ENCODE measurements at regions not wholly inside any gene's neighbourhood (a gene's known extent, or its start where the extent isn't known, plus 50 kb on each side); places are given as distances from the start of the nearest gene placed in this dataset.

DNA sequence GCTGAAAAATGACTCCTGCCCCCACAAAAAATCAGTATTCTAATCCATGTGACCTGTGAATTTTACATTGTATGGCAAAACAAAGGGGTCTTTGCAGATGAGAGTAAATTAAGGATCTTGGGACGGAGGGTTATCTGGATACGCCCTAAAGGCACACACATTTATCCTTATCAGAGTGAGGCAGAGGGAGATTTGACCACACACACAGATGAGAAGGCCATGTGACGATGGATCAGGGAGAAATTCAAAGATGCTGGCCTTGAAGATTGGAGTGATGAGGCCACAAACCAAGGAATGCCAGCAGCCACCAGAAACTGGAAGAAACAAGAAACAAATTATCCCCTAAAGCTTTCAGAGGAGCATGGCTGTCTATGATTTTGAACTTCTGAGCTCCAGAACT is 288.5 kb downstream of the XXYLT1 start:
- no peak for DNase-seq

DNA sequence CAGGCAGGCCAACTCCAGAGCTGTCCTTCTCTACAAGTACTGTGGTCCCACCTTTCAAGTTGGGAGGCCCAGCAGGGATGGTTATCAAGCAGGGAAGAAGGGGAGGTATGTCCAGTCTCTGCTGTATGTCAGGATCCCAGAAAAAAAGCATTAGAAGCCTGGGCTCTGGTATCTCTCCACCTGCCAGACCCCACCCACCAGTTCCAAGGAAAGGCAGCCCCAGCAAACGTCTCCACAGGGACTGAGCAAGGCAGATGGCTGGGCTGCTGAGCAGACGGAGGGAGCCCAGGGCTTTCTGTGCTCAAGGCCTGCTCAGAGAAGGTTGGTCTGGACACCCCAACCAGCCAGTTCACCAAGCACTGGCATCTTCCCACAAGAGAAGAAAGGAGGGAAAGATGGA is 287.8 kb downstream of the XXYLT1 start:
- DNase-seq: peak; percentile 7

DNA sequence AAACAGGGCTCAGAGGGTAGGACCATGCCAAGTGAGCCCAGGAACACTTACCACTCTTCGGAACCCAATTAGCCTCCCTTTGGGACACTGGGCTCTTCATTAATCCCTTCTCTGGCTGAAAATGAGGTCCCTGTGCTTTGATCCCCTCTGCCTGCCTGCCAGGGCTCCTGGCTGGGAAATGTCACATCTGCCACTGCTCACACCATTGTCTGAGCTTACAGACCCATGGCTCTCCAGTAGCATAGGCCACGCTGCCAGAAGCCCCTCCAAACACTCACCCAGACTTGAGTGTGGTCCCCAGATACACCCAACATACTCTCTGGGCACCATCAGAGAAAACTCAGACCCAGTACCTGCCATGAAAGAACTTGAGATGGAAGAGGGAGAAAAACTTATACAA is 287.3 kb downstream of the XXYLT1 start:
- DNase-seq: peak; percentile 30

DNA sequence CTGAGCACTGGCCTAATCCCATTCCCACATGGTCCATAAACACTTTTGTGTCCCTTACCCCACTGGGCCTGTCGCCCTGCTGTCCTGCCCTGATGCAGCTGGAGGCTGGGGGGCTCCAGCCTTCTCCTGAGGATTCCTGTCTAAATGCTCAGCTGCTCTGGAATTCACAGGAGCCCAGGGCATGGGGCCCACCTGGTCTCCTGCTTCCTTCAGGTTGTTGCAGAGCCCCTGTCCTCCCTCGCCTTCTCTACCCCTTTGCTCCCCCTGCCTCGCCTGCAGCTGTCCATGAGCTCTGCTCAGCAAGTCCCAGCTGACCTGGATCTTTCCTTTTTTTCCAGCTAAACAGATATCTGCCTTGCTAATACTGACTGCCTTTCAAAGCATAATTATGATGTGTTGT is 286.9 kb downstream of the XXYLT1 start:
- peak; percentile 32 for DNase-seq

DNA sequence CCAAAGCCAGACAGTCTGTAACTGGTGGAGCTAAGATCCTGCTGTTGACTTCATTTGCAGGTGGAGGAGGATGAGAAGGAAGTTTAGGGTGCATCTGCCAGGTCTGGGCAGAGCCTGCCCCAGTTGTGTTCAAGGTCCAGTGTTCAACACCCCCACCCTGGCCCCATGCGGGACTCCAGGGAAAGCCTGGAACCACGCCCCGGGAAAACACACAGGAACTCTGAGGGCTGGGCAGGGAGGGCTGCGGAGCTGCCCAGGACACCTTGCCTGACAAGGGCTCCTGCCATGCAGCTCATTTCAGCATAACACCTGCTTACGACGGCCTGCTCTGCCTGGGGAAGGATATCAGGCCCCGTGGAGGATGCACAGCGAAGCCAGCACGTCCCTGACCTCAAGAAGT is 286.3 kb downstream of the XXYLT1 start:
- DNase-seq: no peak

DNA sequence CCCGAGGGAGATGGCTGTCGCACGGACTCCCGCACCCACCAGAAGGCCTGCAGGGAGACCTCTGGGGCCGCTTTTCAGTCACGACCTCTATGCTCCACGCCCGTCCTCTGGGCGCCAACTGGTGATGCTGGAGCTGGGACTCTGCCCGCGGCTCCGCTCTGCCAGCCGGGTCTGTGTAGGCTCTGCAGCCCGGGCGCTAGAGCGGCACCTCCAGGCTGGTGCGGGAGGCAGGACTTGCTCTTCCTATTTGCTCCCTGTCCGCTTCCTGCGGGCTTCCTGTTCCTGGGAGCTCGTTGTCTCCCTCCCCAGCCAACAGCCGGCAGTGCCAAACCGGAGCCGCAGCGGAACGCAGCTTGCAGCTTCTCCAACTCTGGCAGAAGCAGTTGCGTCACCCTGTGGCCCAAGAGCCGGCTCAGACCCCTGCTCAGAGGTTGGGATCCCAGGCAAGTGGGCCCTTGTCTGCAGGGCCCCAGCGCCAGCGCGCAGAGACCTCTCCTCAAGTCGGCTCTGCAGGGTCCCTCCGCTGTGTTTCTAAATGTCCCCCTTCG is 285.9 kb downstream of the XXYLT1 start:
- peak; percentile 71 for DNase-seq

DNA sequence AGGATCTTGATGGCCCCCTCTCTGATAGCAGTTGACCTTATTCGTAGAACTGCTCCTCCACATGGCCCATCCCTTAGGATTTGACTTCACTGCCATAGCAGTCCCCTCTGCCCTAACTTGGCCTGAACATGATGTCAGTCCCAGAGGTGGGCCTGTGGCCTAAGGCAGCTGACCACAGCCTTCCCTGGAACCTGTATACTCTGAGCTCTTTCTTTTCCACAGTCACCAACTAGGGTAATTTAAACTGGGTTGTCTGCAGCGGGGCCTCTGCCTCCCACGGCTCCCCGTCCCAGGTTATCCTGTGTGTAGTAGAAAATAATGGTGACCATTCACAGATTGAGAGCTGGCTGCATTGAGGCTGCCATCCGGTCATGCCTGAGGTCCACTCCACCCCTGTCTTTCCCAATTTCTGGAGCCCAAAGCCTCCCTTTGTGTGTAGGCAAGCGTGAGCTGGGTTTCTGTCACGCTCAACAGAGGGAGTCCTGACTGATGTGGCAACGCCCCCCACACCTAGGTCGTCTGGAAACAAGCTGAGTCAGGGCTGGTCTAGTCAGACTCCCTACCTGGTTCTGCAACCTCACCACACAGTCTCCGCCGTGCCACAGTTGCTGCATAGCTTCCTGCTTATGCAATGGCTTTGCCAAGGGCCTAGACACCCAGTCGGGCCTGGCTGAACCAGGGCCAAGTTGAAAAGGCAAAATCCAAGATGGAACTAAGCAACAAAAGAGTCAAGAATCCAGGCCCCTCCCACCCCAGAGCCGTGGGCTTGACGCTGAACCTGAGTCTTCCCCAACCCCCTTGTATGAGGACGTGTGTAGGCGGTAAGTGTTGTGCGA is 284.5 kb downstream of the XXYLT1 start:
- peak; percentile 36 for DNase-seq

DNA sequence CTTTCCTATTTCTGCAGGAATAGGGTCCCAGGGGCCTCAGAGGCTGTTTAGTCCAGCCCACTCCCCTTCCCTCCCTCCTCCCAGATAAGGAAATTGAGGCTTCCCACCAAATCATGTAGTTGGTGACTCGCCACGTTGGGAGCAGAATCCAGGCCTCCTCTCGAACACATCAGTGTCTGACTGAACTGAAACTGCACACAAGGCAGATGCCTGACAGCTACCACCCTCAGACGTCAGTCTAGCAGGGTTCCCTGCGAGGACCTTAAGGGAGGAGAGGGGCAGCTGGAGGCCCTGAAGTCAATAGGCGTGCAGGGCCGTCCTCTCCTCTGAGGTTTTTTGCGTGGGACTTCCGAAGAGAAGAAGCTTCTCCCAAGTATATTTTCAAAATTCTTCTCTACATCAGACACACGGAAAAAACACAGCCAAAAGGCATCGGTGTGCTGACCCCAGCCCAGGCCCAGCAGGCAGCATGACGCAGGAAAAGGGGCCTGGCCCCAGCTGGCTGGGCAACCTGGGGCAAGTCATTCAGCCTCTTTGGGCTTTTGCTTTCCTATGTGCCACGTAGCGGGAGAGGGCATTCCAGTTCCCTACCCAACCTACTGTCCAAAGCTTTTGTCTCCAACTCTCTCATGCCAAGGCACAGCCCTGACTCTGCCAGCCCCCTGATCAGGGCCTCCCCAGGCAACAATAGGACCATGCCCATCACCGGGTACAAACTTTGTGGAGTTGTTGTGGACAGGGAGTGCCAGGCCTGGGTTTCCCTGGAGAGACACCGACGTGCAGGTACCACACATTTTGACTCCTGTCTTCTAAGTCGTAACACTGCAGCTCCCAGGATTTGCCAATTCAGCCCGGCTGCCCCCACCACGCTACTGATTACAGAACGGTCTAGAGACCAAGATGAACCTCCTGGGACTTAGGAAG is 283.1 kb downstream of the XXYLT1 start:
- peak; percentile 29 for DNase-seq

DNA sequence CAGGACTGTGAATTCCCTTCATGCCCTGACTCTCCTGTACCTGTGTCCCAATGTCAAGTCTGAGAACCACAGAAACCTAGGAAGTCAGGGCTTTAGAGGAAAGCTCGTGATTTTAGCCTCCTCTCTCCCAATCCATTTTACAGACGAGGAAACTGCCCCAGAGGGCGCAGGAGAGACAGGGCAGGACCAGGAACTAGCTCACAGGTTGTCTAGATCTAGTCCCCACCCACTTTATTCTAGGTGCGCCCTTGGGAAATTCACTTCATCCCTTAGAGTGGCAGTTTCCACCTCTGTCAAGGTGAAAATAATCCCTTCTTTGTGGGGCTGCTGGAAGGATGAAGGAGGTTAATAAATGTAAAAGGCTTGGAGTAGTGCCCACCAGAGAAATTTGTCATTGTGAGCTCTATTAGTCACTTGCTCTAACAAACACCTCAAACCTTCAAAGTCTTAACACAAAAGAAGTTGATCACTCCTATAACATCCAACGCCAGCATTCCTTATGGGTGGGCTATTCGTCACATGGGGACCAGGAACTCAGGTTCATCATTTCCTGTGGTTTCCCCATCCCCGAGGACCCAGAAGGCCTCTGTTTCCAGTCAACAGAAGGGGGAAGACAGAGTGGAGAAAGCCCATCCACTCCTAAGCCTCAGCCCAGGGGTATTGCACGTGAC is 282.3 kb downstream of the XXYLT1 start:
- peak; percentile 20 for DNase-seq

DNA sequence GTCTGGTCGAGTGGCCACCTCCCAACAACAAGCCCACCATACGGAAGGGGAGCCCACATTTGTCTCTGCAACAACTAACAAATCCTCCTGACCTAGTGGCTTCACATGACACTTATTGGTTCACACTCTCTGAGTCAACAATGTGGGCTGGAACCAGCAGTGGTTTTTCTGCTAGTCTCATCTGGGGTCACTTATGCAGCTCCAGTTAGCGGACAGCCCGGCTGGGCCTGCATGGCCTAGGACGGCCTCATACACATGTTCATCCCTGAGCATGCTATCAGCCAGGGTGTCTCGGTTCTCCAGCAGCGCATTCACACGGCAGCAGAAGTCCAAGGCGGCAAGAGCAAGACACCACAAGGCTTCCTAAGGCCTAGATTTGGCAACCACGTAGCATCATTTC is 281.7 kb downstream of the XXYLT1 start:
- peak; percentile 27 for DNase-seq

DNA sequence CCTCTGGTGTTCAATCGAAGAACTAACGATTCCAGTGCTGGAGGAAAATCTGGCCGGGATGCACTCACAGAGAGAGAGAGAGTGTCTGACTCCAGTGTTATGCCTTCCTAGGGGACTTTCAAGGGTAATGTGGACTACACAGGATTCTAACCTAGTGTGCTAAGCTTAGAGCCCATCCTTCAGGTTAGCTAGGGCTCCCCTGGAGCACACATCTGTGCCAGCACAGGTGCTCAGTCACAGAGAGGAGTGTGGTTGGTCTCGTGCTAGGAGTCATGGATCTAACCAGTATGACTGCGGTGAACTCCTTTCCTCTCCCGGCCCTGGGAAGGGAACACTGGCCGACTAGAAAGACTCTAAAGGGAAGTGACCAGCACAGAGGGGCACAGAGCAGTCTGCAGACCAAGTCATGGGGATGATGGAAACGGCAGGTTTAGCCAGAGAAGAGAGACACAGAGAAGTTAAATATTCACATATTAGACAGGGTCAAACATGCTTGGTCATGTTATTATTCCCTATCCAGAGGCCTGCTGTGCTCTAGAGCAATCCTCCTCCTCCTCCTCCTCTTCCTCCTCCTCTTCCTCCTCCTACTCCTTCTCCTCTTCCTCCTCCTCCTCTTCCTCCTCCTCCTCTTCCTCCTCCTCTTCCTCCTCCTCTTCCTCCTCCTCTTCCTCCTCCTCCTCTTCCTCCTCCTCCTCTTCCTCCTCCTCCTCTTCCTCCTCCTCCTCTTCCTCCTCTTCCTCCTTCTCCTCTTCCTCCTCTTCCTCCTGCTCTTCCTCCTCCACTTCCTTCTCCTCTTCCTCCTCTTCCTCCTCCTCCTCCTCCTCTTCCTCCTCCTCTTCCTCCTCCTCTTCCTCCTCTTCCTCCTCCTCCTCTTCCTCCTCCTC is 280.3 kb downstream of the XXYLT1 start:
- peak; percentile 25 for DNase-seq

DNA sequence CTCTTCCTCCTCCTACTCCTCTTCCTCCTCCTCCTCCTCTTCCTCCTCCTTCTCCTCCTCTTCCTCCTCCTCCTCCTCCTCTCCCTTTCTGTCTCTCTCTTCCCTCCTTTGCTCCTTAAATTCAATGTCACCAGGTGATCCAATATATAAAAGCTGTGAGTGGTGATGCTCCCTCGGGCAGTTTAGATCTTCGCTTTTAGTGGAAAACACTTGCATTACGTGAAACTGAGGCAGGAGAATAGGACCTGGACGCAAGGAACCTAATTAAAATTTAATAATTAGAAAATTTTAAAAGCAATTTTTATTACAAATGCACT is 279.7 kb downstream of the XXYLT1 start:
- DNase-seq: no peak

DNA sequence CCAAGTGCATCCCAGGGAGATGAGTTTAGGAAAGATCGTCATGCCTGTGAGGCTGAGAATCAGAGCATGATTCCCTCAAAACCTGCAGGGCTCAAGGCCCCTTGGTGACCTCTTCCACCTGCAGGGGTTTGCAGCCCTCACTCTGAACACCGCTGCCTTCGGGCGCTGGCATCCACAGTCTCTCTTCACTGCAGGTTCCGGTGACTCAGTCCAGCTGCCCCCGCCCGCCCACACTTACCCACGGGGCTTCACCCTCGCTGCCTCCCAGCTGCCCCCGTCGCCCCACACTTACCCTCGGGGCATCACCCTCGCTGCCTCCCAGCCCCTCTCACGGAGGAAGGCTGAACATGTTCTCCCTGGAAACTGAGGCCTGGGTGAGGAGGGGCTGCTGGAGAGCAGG is 277.1 kb downstream of the XXYLT1 start:
- DNase-seq: peak; percentile 6

DNA sequence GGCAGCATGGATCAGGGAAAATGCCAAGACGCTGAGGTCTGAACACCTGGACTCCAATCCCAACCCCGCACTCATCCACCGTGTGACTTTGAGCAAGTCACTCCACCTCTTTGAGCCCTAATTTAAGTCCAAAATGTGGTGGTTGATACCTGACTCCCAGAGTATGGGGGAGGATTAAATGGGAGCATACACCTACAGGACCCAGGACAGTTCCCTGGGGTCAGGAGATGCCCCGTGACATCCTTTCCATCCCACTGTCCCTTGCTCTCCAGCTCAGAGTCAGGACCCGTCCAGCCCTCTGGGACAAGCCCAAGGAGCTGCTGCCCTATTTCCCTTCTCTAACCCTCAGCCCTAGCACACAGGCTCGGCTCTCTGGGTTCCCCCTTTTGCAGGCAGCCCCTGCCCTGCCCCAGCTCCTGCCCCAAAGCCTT is 276.4 kb downstream of the XXYLT1 start:
- DNase-seq: peak; percentile 29

DNA sequence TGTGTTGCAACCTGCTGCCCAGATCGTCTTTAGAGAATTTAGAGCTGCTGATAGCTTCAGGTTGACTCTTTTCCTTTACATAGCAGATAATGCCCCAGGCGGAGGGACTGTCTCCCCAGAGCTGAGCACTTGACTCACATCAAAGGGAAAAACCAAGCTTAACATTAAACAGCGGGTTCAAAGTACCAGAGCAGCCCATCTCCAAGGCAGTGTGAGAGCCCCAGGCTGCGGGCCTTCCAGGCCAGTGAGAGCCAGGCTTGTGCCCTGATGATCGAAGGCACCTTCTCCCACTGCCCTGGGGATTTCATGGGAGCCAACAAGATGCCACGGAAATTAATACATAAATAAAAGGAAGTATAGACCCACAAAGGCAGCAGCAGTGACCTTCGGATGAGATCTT is 275.6 kb downstream of the XXYLT1 start:
- no peak for DNase-seq

DNA sequence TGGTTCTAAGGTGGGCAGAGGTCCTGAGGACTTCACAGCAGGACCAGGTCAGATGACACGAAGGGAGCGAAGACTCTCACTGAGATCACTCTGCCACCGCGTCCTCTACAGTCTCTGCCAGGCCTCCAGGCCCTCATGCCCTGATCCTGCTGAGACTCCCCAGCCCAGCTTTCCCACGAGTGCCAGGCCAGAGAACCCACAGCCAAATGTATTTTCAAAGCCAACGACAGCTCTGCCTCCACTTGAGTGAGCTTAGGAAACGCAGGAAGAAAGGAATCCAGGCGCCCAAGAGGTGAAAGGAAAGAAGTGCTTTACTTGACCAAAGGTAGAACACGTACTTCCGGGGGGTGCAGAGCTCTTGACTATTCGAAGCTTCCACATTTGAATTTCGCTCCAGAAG is 275.0 kb downstream of the XXYLT1 start:
- DNase-seq: peak; percentile 23

DNA sequence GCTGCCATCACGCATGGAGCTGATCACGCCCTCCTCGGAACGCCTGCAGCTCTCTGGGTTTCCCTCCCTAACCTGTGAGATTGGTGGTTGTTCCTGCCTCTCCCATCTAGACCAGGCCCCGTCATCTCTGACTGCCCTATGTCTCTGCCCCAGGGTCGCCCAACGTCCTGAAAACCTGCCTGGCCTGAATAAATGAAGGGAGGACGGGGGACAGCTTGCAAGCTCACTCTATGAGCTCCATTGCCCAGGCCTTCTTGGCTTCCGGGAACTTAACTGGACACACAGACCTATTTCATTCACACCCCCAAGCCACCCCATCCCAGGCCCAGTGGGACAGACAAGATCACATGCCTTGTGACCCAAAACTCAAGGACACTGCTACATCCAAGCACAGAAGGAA is 274.2 kb downstream of the XXYLT1 start:
- DNase-seq: no peak

DNA sequence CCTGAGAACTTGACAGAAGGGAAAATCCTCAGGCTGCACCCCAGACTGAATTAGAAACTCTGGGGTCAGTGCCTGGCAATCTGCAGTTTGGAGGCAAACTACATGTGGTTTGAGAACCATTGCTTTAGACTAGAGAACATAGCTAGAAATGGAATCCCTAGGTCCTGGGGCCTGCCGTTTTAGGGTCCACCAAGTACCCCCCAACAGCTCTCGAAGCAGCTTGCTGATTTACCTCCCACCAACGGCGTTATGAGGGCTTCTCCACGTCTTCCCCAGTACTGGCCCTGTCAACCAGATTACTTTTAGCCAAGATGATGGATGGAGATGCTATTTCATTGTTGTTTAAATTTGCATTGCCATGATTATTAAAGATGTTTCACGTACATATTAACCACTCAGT is 272.5 kb downstream of the XXYLT1 start:
- peak; percentile 17 for DNase-seq

DNA sequence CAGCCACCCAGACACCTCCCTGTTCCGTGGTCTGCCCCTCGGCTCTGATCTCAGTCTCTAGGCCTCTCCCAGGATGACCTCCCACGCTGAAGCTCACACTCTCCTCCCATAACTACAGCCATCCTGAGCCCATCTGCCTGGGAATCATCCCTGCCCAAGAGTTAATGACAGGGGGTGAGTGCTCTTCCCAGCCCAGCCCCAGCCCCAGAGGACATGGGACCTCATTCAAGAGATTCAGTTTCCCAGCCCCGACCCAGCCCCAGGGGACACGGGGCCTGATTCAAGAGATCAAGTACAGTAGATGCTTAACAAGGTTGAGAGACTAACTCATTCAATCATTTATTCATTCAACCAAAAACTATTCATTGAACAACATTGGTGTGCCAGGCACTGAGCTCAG is 272.0 kb downstream of the XXYLT1 start:
- DNase-seq: peak; percentile 16

DNA sequence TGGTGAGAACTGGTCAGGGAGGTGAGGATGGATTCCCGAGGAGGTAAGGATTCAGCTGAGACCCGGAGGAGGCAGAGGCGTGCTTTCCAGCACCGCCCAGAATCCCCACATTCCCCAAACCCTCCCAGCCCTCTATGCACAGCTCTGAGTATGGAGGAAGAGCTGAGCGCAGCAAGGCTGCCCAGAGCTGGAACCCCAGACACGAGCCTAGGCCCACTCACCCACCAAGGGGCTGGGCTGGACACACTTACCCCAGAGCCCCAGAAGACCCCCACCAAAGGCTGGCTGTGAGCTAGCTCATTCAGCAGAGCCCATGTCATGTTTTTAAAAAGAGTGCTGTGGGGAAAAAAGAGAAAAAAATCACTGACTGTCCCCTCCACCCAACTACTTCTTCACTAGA is 271.5 kb downstream of the XXYLT1 start:
- no peak for DNase-seq

DNA sequence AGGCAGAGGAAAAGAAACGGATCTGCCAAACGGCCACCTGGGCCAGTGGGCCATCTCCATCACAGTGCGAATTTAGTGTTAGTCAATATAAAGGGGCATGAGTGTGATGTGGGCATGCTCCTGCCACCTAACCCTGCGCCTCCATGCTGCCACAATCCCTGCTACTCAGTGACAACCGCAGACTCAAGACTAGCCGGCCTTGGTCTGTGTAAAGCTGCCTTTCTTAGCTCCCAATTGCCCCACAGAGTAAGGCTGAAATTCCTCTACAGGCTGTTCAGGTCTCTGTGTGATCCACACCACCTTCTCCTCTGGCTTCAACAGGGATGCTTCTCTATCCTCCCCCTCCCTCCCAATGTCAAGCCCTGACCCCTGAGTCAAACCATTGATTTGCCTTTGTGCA is 269.7 kb downstream of the XXYLT1 start:
- DNase-seq: no peak

Data from right forelimb (tissue), 1 donor.